Parathyroid adenoma (tissue), 2 donors: ENCODE measurements at regions not wholly inside any gene's neighbourhood (a gene's known extent, or its start where the extent isn't known, plus 50 kb on each side); places are given as distances from the start of the nearest gene placed in this dataset.

ENCODE experiments used
- H2AFZ ChIP-seq: fragments of 300-600 bp; sonication (generic); one replicate; pipeline ENCODE4 v1.7.0; 2017; ENCODE audit warnings: antibody characterized with exemption, mild to moderate bottlenecking
- H3K27ac ChIP-seq: fragments of 300-600 bp; sonication (generic); one replicate; pipeline ENCODE4 v1.7.0; 2017
- H3K27me3 ChIP-seq: fragments of 300-600 bp; sonication (generic); one replicate; pipeline ENCODE4 v1.7.0; 2017; ENCODE audit warnings: low read length; ENCODE audit not compliant: control insufficient read depth, insufficient read depth
- H3K36me3 ChIP-seq: fragments of 300-600 bp; sonication (generic); one replicate; pipeline ENCODE4 v1.7.0; 2017; ENCODE audit warnings: low read length; ENCODE audit not compliant: control insufficient read depth, insufficient read depth
- H3K4me1 ChIP-seq: fragments of 300-600 bp; sonication (generic); one replicate; pipeline ENCODE4 v1.7.0; 2017; ENCODE audit warnings: control low read depth
- H3K4me2 ChIP-seq: fragments of 300-600 bp; sonication (generic); one replicate; pipeline ENCODE4 v1.7.0; 2017; ENCODE audit warnings: low read length
- H3K4me3 ChIP-seq: fragments of 300-600 bp; sonication (generic); one replicate; pipeline ENCODE4 v1.7.0; 2017; ENCODE audit warnings: low read depth, low read length
- H3K79me2 ChIP-seq: fragments of 300-600 bp; sonication (generic); one replicate; pipeline ENCODE4 v1.7.0; 2017; ENCODE audit warnings: control low read depth
- H3K9ac ChIP-seq: fragments of 300-600 bp; sonication (generic); one replicate; pipeline ENCODE4 v1.7.0; 2017; ENCODE audit warnings: mild to moderate bottlenecking
- H3K9me3 ChIP-seq: fragments of 300-600 bp; sonication (generic); one replicate; pipeline ENCODE4 v1.7.0; 2017; ENCODE audit warnings: low read length; ENCODE audit not compliant: control insufficient read depth
- CTCF ChIP-seq: fragments of 300-600 bp; sonication (generic); IDR thresholded peaks from one replicate; pipeline ENCODE4 v1.7.0; 2017; ENCODE audit warnings: antibody characterized with exemption, mild to moderate bottlenecking
- donor health status: primary hyperparathyroidism.

GRCh38 chr15:97902140-97902780, 58.2 kb upstream of the ARRDC4 start:
- no peaks in the 10 kb centered on the region for H3K36me3 ChIP-seq
- H2AFZ ChIP-seq, result no peak overlapping the region
- H3K9ac ChIP-seq, result no peak overlapping the region
- no peaks in the 10 kb centered on the region for H3K9me3 ChIP-seq
- no peaks in the 10 kb centered on the region for H3K79me2 ChIP-seq
- no peak overlapping the region for H3K27ac ChIP-seq
- peaks cover 3% of the 10 kb centered on the region for H3K27me3 ChIP-seq
- H3K4me2 ChIP-seq, result no peak overlapping the region
- H3K4me1 ChIP-seq, result peaks cover 3% of the 10 kb centered on the region
- no peak overlapping the region for H3K4me3 ChIP-seq
- TF ChIP-seq CTCF, result no peak

- H3K9ac ChIP-seq, result no peak overlapping the region
- no peak overlapping the region for H3K4me2 ChIP-seq
- no peak overlapping the region for H2AFZ ChIP-seq
- H3K9me3 ChIP-seq, result no peaks in the 10 kb centered on the region
- H3K36me3 ChIP-seq, result no peaks in the 10 kb centered on the region
- H3K79me2 ChIP-seq, result no peaks in the 10 kb centered on the region
- H3K4me3 ChIP-seq, result no peak overlapping the region
- no peak for TF ChIP-seq CTCF
- peaks cover 3% of the 10 kb centered on the region for H3K4me1 ChIP-seq
- H3K27me3 ChIP-seq, result peaks cover 3% of the 10 kb centered on the region
- no peak overlapping the region for H3K27ac ChIP-seq
Observed at GRCh38 chr15:97903560-97903959, 56.9 kb upstream of the ARRDC4 start.

GRCh38 chr15:97903971-97904572, 56.4 kb upstream of the ARRDC4 start:
- Histone ChIP-seq H3K4me2 (no peak overlapping the region), H3K4me1 (peaks cover 3% of the 10 kb centered on the region), H3K79me2 (no peaks in the 10 kb centered on the region), H3K27ac (no peak overlapping the region), H3K27me3 (peaks cover 3% of the 10 kb centered on the region), H3K9me3 (no peaks in the 10 kb centered on the region), H3K4me3 (no peak overlapping the region), H3K9ac (no peak overlapping the region), H2AFZ (no peak overlapping the region), H3K36me3 (no peaks in the 10 kb centered on the region)
- peak; percentile 41 for TF ChIP-seq CTCF

GRCh38 chr15:97909291-97909891, 51.1 kb upstream of the ARRDC4 start:
- Histone ChIP-seq H3K4me2 (no peak overlapping the region), H3K9ac (no peak overlapping the region), H3K27ac (no peak overlapping the region), H3K4me3 (no peak overlapping the region), H3K4me1 (no peaks in the 10 kb centered on the region), H3K9me3 (no peaks in the 10 kb centered on the region), H3K79me2 (no peaks in the 10 kb centered on the region), H2AFZ (no peak overlapping the region), H3K27me3 (peaks cover 3% of the 10 kb centered on the region), H3K36me3 (no peaks in the 10 kb centered on the region)
- TF ChIP-seq CTCF, result peak; percentile 75
